NT2/D1 (cell line): ENCODE measurements at regions not wholly inside any gene's neighbourhood (a gene's known extent, or its start where the extent isn't known, plus 50 kb on each side); places are given as distances from the start of the nearest gene placed in this dataset.

ENCODE experiments used
- DNase-seq: peaks from one replicate; pipeline ENCODE4 v3.0.0-alpha.2; 2011; ENCODE audit warnings: low read depth, low spot score
- H3K27me3 ChIP-seq: 2 replicates; pipeline ENCODE4 v1.6.0; 2011; ENCODE audit warnings: mild to moderate bottlenecking; ENCODE audit not compliant: insufficient read length, insufficient read depth
- H3K36me3 ChIP-seq: 2 replicates; pipeline ENCODE4 v1.6.1; 2011; ENCODE audit warnings: mild to moderate bottlenecking, low read length, mixed read lengths; ENCODE audit not compliant: insufficient read depth, insufficient read length
- H3K4me1 ChIP-seq: 2 replicates; pipeline ENCODE4 v1.5.1; 2011; ENCODE audit not compliant: insufficient read depth, insufficient read length
- H3K4me3 ChIP-seq: 2 replicates; pipeline ENCODE4 v1.5.1; 2011; ENCODE audit warnings: low read depth; ENCODE audit not compliant: insufficient read length
- H3K9ac ChIP-seq: 2 replicates; pipeline ENCODE4 v1.6.0; 2011; ENCODE audit warnings: low read depth; ENCODE audit not compliant: insufficient read length
- H3K9me3 ChIP-seq: 2 replicates; pipeline ENCODE4 v1.5.1; 2011; ENCODE audit warnings: mild to moderate bottlenecking, low read length; ENCODE audit not compliant: insufficient read depth
- SUZ12 ChIP-seq: IDR thresholded peaks from 2 replicates; pipeline ENCODE4 v1.6.1; 2011; ENCODE audit not compliant: insufficient read length, insufficient read depth; ENCODE audit errors: extremely low read depth
- YY1 ChIP-seq: IDR thresholded peaks from 2 replicates; pipeline ENCODE4 v1.6.1; 2011; ENCODE audit not compliant: insufficient read length, insufficient read depth
- ZNF274 ChIP-seq: IDR thresholded peaks from 2 replicates; pipeline ENCODE4 v1.6.1; 2011; ENCODE audit warnings: mild to moderate bottlenecking, low read depth, low read length

DNA sequence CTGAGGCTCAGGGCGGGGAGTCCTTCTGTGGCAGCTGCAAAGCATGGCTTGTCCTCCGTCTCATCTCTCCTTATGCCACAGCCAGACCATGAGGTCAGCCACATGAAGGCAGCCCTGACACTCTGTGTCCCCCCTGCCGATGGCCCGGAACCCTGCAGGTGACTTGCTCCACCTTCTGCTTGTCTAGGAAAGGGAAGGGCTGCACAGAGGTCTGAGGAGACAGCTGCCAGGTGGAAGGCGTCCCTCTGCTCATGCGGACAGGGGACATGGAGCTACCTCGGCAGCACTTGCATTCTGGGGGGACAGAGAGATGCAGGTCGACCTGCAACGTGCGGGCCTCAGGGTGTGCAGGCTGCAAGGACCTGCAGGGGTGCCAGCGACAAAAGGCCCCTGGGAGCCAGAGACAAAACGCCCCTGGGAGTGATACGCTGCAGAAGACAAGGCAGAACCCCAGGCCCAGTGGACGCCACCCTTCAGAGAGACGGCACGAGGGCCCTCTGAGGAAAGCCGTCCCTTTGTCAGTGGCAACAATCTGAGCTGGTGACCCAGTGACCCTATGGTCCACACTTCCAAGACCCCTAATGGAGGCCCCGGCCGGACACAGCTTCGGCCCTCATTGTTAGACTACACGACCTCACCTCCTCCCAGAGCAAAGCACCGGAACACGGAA lies 205.2 kb upstream of the PPP2R2D start:
- no peak for DNase-seq
- Histone ChIP-seq H3K27me3 (no peaks in the 10 kb centered on the region), H3K4me1 (no peaks in the 10 kb centered on the region), H3K9ac (no peak overlapping the region), H3K4me3 (no peak overlapping the region), H3K9me3 (no peaks in the 10 kb centered on the region), H3K36me3 (no peaks in the 10 kb centered on the region)
- TF ChIP-seq SUZ12 (no peak), YY1 (no peak), ZNF274 (no peak)

GRCh38 chr10:131697476-131698128 lies 203.2 kb upstream of the PPP2R2D start:
- DNase-seq, result no peak
- Histone ChIP-seq H3K4me1 (no peaks in the 10 kb centered on the region), H3K36me3 (no peaks in the 10 kb centered on the region), H3K9me3 (no peaks in the 10 kb centered on the region), H3K27me3 (no peaks in the 10 kb centered on the region), H3K4me3 (no peak overlapping the region), H3K9ac (no peak overlapping the region)
- no peak for TF ChIP-seq ZNF274
- no peak for TF ChIP-seq SUZ12
- TF ChIP-seq YY1, result no peak

- Histone ChIP-seq H3K36me3 (no peaks in the 10 kb centered on the region), H3K9ac (no peak overlapping the region), H3K27me3 (no peaks in the 10 kb centered on the region), H3K4me1 (no peaks in the 10 kb centered on the region), H3K4me3 (no peak overlapping the region), H3K9me3 (no peaks in the 10 kb centered on the region)
- no peak for TF ChIP-seq YY1
- TF ChIP-seq ZNF274, result no peak
- no peak for TF ChIP-seq SUZ12
- no peak for DNase-seq
Observed at GRCh38 chr10:131698232-131698631, 202.6 kb upstream of the PPP2R2D start.

GRCh38 chr10:131698986-131699385 lies 201.8 kb upstream of the PPP2R2D start:
- no peaks in the 10 kb centered on the region for H3K36me3 ChIP-seq
- no peak overlapping the region for H3K4me3 ChIP-seq
- no peaks in the 10 kb centered on the region for H3K9me3 ChIP-seq
- TF ChIP-seq ZNF274 (no peak), SUZ12 (no peak), YY1 (no peak)
- H3K27me3 ChIP-seq, result no peaks in the 10 kb centered on the region
- H3K9ac ChIP-seq, result no peak overlapping the region
- no peaks in the 10 kb centered on the region for H3K4me1 ChIP-seq
- no peak for DNase-seq

- DNase-seq, result no peak
- no peak for TF ChIP-seq SUZ12
- no peak for TF ChIP-seq ZNF274
- TF ChIP-seq YY1, result no peak
- Histone ChIP-seq H3K9ac (no peak overlapping the region), H3K9me3 (no peaks in the 10 kb centered on the region), H3K27me3 (no peaks in the 10 kb centered on the region), H3K36me3 (no peaks in the 10 kb centered on the region), H3K4me3 (no peak overlapping the region), H3K4me1 (no peaks in the 10 kb centered on the region)
Observed at GRCh38 chr10:131700032-131700431, 200.8 kb upstream of the PPP2R2D start.

- H3K9ac ChIP-seq, result no peak overlapping the region
- H3K4me3 ChIP-seq, result no peak overlapping the region
- H3K9me3 ChIP-seq, result no peaks in the 10 kb centered on the region
- no peak for TF ChIP-seq YY1
- TF ChIP-seq SUZ12, result no peak
- TF ChIP-seq ZNF274, result no peak
- H3K36me3 ChIP-seq, result no peaks in the 10 kb centered on the region
- no peaks in the 10 kb centered on the region for H3K27me3 ChIP-seq
- no peaks in the 10 kb centered on the region for H3K4me1 ChIP-seq
- no peak for DNase-seq
Observed at GRCh38 chr10:131700506-131700905, 200.3 kb upstream of the PPP2R2D start.

- no peak for DNase-seq
- TF ChIP-seq YY1 (no peak), ZNF274 (no peak), SUZ12 (no peak)
Observed at GRCh38 chr10:131701131-131701947, 199.5 kb upstream of the PPP2R2D start.

More at GRCh38 chr10:131701131-131701947, 199.5 kb upstream of the PPP2R2D start:
- no peaks in the 10 kb centered on the region for H3K27me3 ChIP-seq
- no peaks in the 10 kb centered on the region; the same call in 1 of the 2 replicates for H3K9me3 ChIP-seq
- H3K4me3 ChIP-seq, result no peak overlapping the region
- no peaks in the 10 kb centered on the region for H3K36me3 ChIP-seq
- no peak overlapping the region for H3K9ac ChIP-seq
- H3K4me1 ChIP-seq, result no peaks in the 10 kb centered on the region
